Panc1 (cell line): ENCODE measurements at regions not wholly inside any gene's neighbourhood (a gene's known extent, or its start where the extent isn't known, plus 50 kb on each side); places are given as distances from the start of the nearest gene placed in this dataset.

ENCODE experiments used
- ATAC-seq: fragments of 200-7000 bp; cut with Tn5 transposase; 2 replicates; pipeline ENCODE4 v1.9.1; 2020; ENCODE audit warnings: mild to moderate bottlenecking, moderate library complexity
- BruUV-seq: library from RNA; stranded (reverse); fragments of 400-500 nt; replicated peaks from 2 replicates; lab custom pipeline; 2021; lab: Mats Ljungman, UMichigan
- CTCF ChIA-PET: fragments of 300-600 bp; sonication (Branson Sonifier 250); formaldehyde crosslinking; loops from one replicate; lab custom pipeline; 2022; ENCODE audit warnings: antibody characterized with exemption; lab: Charles Lee
- POLR2A ChIA-PET: fragments of 300-600 bp; sonication (Branson Sonifier 250); formaldehyde crosslinking; loops from one replicate; lab custom pipeline; 2022; ENCODE audit warnings: antibody characterized with exemption; lab: Charles Lee
- DNase-seq: peaks from one replicate; pipeline ENCODE4 v3.0.0-alpha.2; 2010; ENCODE audit warnings: low read depth, low spot score
- H3K27ac ChIP-seq: 2 replicates; pipeline ENCODE4 v1.5.1; 2011; ENCODE audit warnings: mild to moderate bottlenecking, low read length, inconsistent platforms
- H3K27me3 ChIP-seq: fragments of 200-500 bp; sonication (Bioruptor generic); 2 replicates; pipeline ENCODE4 v1.6.0; 2014; ENCODE audit warnings: low read length, inconsistent platforms; ENCODE audit not compliant: control insufficient read depth, insufficient read depth
- H3K36me3 ChIP-seq: fragments of 200-500 bp; sonication (Bioruptor generic); 2 replicates; pipeline ENCODE4 v1.5.1; 2014; ENCODE audit warnings: inconsistent platforms, mild to moderate bottlenecking, low read length, moderate library complexity; ENCODE audit not compliant: control insufficient read depth, insufficient read depth
- H3K4me1 ChIP-seq: 2 replicates; pipeline ENCODE4 v1.5.1; 2011; ENCODE audit warnings: inconsistent platforms, mild to moderate bottlenecking, low read length, moderate library complexity; ENCODE audit not compliant: control insufficient read depth, insufficient read depth
- H3K4me3 ChIP-seq, 2 experiments: 2 replicates each; pipeline ENCODE4 v1.5.1; 2011 to 2012; ENCODE audit warnings: low read depth in 2 of 2, low read length in 2 of 2, mild to moderate bottlenecking in 2 of 2, inconsistent platforms in 1 of 2, moderate library complexity in 1 of 2
- H3K9me3 ChIP-seq: fragments of 200-500 bp; sonication (Bioruptor generic); 2 replicates; pipeline ENCODE4 v1.5.1; 2014; ENCODE audit warnings: low read depth, mild to moderate bottlenecking, inconsistent platforms, low read length, moderate library complexity; ENCODE audit not compliant: control insufficient read depth, insufficient read depth
- CTCF ChIP-seq: fragments of 450-650 bp; IDR thresholded peaks from 2 replicates; pipeline ENCODE4 v1.5.1; 2017; ENCODE audit warnings: mild to moderate bottlenecking
- POLR2AphosphoS5 ChIP-seq: IDR thresholded peaks from 2 replicates; pipeline ENCODE4 v1.6.1; 2012; ENCODE audit warnings: mild to moderate bottlenecking, low read depth, low read length, moderate library complexity
- REST ChIP-seq, 2 experiments: IDR thresholded peaks; 2 replicates each; pipeline ENCODE4 v1.6.1; 2011 to 2012; ENCODE audit warnings: low read depth in 2 of 2, control low read depth in 1 of 2, low read length in 1 of 2, mild to moderate bottlenecking in 1 of 2, moderate library complexity in 1 of 2; ENCODE audit not compliant: insufficient read depth in 1 of 2
- SIN3A ChIP-seq: IDR thresholded peaks from 2 replicates; pipeline ENCODE4 v1.6.1; 2012; ENCODE audit warnings: low read depth, mild to moderate bottlenecking, low read length, moderate library complexity, borderline replicate concordance; ENCODE audit not compliant: insufficient read depth
- TCF7L2 ChIP-seq: IDR thresholded peaks from 2 replicates; pipeline ENCODE4 v1.6.1; 2011; ENCODE audit warnings: mild to moderate bottlenecking, low read depth, low read length, inconsistent platforms
- in situ Hi-C: cut with HindIII; loops from 2 replicates; pipeline ENCODE4 v1.10.0; 2016; ENCODE audit warnings: low sequenced_read_pairs, low pct_unique_long_range_greater_than_20kb
- intact Hi-C: fragments of 100-400 bp; cut with micrococcal nuclease; formaldehyde crosslinking; loops from one replicate; pipeline ENCODE4 v1.10.0; 2022; ENCODE audit not compliant: unreplicated experiment

GRCh38 chr18:37671530-37671929 is 105.9 kb upstream of the CELF4 start:
- H3K4me1 ChIP-seq, result no peaks in the 10 kb centered on the region
- ChIA-PET POLR2A (no interaction called here), CTCF (no interaction called here)
- in situ Hi-C loops (no loop called here), intact Hi-C loops (no loop called here)
- no peaks in the 10 kb centered on the region for H3K27me3 ChIP-seq
- BruUV-seq, result no TSS peak
- TF ChIP-seq SIN3A, result no peak
- TF ChIP-seq CTCF, result no peak
- no peak for TF ChIP-seq TCF7L2
- TF ChIP-seq REST (IDR thresholded peaks at IDR 0.05; ENCODE audit: insufficient read depth in 1 of 2, low read depth in 2 of 2, low read length in 1 of 2), result no peak
- no peak for TF ChIP-seq POLR2AphosphoS5
- no peak for ATAC-seq
- no peak overlapping the region for H3K27ac ChIP-seq
- DNase-seq, result no peak
- H3K36me3 ChIP-seq, result no peaks in the 10 kb centered on the region
- no peaks in the 10 kb centered on the region for H3K9me3 ChIP-seq
- H3K4me3 ChIP-seq, result no peak overlapping the region

- no peak for DNase-seq
- ChIA-PET POLR2A (no interaction called here), CTCF (no interaction called here)
- in situ Hi-C loops (no loop called here), intact Hi-C loops (no loop called here)
- no peaks in the 10 kb centered on the region for H3K36me3 ChIP-seq
- TF ChIP-seq SIN3A, result no peak
- TF ChIP-seq REST (IDR thresholded peaks at IDR 0.05; ENCODE audit: insufficient read depth in 1 of 2, low read depth in 2 of 2, low read length in 1 of 2), result no peak
- TF ChIP-seq CTCF, result no peak
- TF ChIP-seq POLR2AphosphoS5, result no peak
- TF ChIP-seq TCF7L2, result no peak
- no peak overlapping the region for H3K27ac ChIP-seq
- no peak overlapping the region for H3K4me3 ChIP-seq
- H3K27me3 ChIP-seq, result no peaks in the 10 kb centered on the region
- H3K9me3 ChIP-seq, result no peaks in the 10 kb centered on the region
- BruUV-seq, result no TSS peak
- no peaks in the 10 kb centered on the region for H3K4me1 ChIP-seq
- ATAC-seq, result no peak
Observed at GRCh38 chr18:37671119-37671518, 105.5 kb upstream of the CELF4 start.
